Stimulated activated CD4-positive, alpha-beta T cell treated with anti-CD3 and anti-CD28 coated beads, Interleukin-1b, Interleukin-23, amount 100 ng/mL, for 48 hours (primary cell): ENCODE measurements at regions not wholly inside any gene's neighbourhood (a gene's known extent, or its start where the extent isn't known, plus 50 kb on each side); places are given as distances from the start of the nearest gene placed in this dataset.

Source experiments
- DNase-seq: peaks from one replicate; pipeline ENCODE4 v3.0.0-alpha.2; 2020

DNA sequence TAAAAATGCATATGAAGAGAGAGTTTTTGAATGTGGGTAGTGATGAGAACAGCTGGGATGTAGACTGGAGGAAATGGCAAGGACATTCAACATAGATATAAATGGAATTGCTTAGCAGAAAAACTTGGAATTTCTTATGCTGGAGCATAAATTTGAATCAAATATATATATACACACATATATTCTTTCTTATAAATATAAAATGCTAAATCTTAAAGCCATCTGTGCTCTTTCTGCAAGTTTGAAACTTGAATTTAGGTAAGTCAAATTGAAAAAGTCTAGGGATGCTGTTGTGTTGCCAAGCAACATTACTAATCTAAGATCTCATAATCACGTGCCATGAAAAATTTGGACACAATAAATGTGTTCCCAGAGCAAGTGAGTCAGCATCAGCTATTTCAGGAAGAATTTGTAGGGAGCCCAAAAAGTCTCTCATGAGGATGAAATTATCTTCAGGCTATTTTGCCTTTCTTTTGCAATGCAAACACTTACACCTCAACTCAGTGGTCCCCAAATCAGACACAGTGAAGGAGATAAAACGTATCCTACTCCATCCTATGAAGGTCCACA lies 58.4 kb upstream of the ALDH1A1 start:
- DNase-seq = no peak

DNA sequence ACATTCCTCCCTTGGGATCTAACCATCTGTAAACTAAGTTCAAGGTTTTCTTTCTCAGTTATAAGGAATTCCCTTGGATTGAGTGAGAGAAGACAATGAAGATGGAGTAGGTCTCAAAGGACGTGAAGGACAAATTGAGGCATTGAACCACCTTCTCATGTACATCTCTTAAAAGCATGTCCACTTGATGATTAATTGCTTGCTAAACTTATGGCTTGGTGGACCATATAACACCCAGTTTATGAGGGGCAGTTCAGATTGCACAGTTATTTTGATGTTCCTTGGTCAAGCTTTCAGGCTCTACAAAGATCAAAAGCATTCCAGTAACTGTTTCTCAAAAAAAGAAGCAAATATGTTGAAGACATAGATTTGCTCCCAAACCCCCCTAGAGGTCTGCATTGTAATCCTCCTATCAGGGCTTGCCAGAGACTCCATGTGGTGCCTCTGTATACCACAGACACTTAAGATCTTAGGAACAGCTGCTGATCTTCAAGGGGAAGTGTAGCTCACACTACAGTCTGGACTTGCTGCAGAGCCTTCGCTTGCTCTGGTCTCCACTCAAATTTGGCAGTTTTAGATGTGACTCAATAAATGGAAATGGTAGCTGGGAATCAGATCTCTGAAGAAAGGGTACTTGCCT lies 56.9 kb upstream of the ALDH1A1 start:
- no peak for DNase-seq

DNA sequence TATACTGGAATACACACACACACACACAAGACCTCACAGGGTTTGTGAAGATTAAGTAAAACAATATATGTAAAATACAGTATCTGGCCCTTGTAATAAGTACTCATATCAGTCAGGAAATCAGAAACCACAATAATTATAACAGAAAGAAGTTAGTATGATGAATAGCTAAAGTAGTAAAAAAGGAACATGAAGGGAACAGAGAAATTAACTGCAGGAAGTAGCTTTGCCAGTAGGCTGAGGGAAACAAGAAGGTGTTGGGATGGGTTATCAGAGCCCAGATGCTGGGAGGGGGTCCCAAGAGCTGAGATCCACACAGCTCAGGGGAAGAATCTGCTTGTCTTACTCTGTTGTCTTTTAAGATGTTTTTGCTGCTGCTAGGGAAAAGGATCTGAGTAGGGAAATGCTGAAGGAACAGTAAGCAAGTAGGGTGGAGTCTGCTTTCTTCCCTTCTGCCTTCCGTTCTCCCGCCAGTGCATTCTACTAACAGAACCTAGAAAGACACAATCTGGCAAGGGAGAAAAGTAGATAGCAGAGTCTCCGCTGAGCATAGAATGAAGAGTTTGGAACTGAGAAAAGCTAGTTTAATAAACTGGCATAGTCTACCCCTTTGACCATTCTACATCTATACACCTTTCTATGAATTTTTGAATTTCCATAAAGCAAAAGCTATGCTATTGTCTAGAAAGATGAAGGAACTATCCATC lies 55.3 kb upstream of the ALDH1A1 start:
- DNase-seq = no peak

DNA sequence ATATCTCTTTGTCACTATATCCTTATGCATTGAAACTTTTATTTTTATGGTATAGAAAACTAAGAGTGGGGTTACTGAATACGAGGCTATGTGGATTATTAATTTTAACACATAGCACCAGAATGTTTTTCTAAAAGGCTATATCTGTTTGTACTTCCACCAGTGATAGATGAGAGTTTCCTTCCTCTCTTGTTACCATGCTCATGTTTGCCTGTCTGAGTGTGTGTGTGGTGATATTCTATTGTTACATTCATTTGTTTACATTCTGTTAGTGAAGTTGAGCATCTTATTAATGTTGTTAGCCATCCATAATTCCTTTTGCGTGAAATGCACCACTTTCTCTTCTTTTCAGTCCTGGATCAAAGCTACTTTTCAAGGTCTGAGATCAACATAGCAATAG lies 54.1 kb upstream of the ALDH1A1 start:
- DNase-seq = no peak
